IPS-20b (cell line): ENCODE measurements at regions not wholly inside any gene's neighbourhood (a gene's known extent, or its start where the extent isn't known, plus 50 kb on each side); places are given as distances from the start of the nearest gene placed in this dataset.

Source experiments
- H3K27ac ChIP-seq: one replicate; pipeline ENCODE4 v1.5.1; 2013; ENCODE audit warnings: low read length
- H3K27me3 ChIP-seq: 2 replicates; pipeline ENCODE4 v1.6.1; 2013; ENCODE audit warnings: mild to moderate bottlenecking, low read length, inconsistent platforms; ENCODE audit not compliant: insufficient read depth
- H3K36me3 ChIP-seq: 2 replicates; pipeline ENCODE4 v1.6.1; 2013; ENCODE audit warnings: low read depth, mild to moderate bottlenecking, inconsistent platforms, low read length, moderate library complexity; ENCODE audit not compliant: insufficient read depth
- H3K4me1 ChIP-seq: 2 replicates; pipeline ENCODE4 v1.6.1; 2013; ENCODE audit warnings: mild to moderate bottlenecking, control low read depth, inconsistent platforms, low read length, moderate library complexity; ENCODE audit not compliant: insufficient read depth
- H3K4me3 ChIP-seq: 2 replicates; pipeline ENCODE4 v1.5.1; 2013; ENCODE audit warnings: mild to moderate bottlenecking, low read length, inconsistent platforms
- H3K9ac ChIP-seq: 2 replicates; pipeline ENCODE4 v1.6.1; 2013; ENCODE audit warnings: low read depth, mild to moderate bottlenecking, inconsistent platforms, low read length, moderate library complexity
- H3K9me3 ChIP-seq: 2 replicates; pipeline ENCODE4 v1.6.1; 2013; ENCODE audit warnings: mild to moderate bottlenecking, low read depth, low read length, inconsistent platforms; ENCODE audit not compliant: insufficient read depth

DNA sequence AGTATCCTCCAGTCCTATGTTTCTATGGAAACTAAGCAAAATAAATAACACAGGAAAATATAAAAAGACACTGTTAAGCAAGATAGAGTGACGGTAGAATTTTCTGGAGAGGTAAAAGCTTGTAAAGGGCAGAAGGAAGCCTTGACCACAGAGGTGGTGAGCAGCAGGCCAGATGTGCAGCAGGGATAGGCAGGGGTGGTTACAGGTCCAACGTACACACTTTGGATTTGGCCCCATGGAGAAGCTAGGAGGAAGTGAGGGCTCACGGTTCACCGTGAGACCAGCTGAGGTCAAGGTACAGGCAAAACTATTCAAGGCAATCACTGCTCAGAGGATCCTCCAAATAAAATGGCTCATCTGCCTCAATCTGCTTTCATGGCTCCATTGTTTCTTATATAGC is 242.8 kb downstream of the B3GLCT start:
- 0 out of 2 replicates have a peak, but pooled peaks cover 3% of the 10 kb centered on the region for H3K4me1 ChIP-seq
- no peak overlapping the region for H3K9ac ChIP-seq
- no peak overlapping the region for H3K4me3 ChIP-seq
- H3K9me3 ChIP-seq = no peaks in the 10 kb centered on the region
- no peak overlapping the region for H3K27ac ChIP-seq
- no peaks in the 10 kb centered on the region for H3K36me3 ChIP-seq
- no peaks in the 10 kb centered on the region for H3K27me3 ChIP-seq

DNA sequence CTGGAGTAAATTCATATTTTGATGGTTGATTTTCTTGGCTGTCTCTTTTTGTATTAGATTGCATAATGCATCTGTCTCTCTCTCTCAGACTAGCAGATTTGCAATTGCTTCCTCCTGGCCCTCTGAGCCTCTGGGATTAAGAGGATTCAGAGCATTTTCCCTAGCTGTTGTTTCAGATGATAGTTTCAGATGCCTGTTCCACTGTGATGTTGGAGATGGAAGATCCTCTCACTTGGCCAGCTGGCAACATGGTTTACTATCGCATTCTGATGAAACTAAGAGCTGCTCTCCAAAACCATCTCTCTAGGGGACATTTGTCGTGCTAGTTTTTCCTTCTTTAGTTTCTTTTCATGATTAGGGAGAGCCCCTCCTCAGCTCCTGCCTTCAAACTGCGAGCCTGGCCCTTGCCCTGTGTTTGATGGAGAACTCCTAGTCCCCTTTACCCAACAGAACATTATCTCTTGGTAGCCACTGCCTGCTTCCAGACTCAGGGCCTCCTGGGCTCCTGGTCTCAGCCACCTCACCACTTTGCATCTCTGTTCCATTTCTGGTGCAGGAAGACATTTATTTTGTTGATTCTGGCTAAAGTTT is 244.6 kb downstream of the B3GLCT start:
- no peak overlapping the region for H3K9ac ChIP-seq

DNA sequence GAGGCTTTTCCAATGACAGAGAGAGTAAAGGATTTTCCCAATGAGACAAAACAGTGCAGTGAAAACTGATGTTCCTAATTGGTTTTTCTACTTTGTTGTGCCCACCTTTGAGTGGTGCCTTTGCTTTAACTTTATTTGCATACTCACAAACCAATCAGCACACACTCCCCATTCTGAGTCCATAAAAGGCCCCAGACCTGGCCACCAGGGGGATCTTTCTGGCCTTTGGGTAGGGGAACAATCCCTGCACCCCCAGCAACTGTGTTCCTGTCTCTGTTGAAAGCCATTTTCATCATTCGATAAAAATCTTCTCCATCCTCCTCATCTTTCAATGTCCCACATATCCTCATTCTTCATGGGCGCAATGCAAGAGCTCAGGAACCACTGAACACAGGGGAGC is 252.8 kb downstream of the B3GLCT start:
- H3K4me1 ChIP-seq = no peaks in the 10 kb centered on the region
- no peak overlapping the region for H3K27ac ChIP-seq
- H3K9ac ChIP-seq = no peak overlapping the region
- H3K36me3 ChIP-seq = no peaks in the 10 kb centered on the region
- H3K27me3 ChIP-seq = no peaks in the 10 kb centered on the region
- no peak overlapping the region for H3K4me3 ChIP-seq
- H3K9me3 ChIP-seq = no peaks in the 10 kb centered on the region

More for the DNA sequence above, 244.6 kb downstream of the B3GLCT start:
- H3K4me3 ChIP-seq = no peak overlapping the region
- no peaks in the 10 kb centered on the region for H3K9me3 ChIP-seq
- H3K27ac ChIP-seq = no peak overlapping the region
- H3K36me3 ChIP-seq = no peaks in the 10 kb centered on the region
- H3K27me3 ChIP-seq = no peaks in the 10 kb centered on the region
- H3K4me1 ChIP-seq = no peaks in the 10 kb centered on the region

DNA sequence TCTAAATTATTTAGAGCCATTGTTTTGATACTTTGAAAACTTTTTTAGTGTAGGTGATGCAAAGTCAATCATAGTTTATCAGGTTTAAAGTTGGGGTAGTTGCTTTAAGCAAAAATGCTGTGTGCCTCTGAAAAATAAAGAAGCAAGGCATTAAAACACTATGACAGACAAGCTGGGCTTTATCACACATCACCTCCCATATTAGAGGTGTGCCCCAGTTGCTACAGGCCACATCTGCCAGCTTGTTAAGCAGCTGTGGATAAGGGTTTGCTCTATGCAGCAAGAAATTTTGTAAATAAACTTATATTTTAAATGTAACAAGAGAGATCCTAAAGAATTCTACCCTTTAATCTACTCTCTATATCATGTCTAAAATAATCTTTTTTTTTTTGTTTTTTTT is 255.8 kb downstream of the B3GLCT start:
- Histone ChIP-seq H3K9me3 (no peaks in the 10 kb centered on the region), H3K27ac (no peak overlapping the region), H3K4me3 (no peak overlapping the region), H3K9ac (no peak overlapping the region), H3K4me1 (no peaks in the 10 kb centered on the region), H3K36me3 (no peaks in the 10 kb centered on the region), H3K27me3 (no peaks in the 10 kb centered on the region)

DNA sequence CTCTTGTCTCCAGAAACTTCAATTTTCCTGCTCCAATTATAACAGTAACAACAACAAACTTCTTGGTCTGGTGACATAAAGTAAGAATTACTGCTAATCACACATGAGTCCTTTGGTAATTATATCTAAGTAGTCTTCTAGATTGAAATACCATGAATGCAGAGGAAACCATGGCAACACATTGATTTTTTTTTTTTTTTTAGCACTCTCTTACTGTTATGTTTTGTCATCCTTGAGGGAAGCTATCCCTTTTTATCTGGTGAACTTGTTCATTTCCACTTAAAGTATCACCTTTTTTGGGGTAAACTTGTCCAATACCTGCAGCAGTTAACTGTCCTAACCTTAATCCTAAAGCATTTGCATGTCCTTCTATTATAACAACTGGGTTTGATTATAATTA is 256.3 kb downstream of the B3GLCT start:
- Histone ChIP-seq H3K9me3 (no peaks in the 10 kb centered on the region), H3K27ac (no peak overlapping the region), H3K4me1 (no peaks in the 10 kb centered on the region), H3K27me3 (no peaks in the 10 kb centered on the region), H3K9ac (no peak overlapping the region), H3K36me3 (no peaks in the 10 kb centered on the region), H3K4me3 (no peak overlapping the region)

DNA sequence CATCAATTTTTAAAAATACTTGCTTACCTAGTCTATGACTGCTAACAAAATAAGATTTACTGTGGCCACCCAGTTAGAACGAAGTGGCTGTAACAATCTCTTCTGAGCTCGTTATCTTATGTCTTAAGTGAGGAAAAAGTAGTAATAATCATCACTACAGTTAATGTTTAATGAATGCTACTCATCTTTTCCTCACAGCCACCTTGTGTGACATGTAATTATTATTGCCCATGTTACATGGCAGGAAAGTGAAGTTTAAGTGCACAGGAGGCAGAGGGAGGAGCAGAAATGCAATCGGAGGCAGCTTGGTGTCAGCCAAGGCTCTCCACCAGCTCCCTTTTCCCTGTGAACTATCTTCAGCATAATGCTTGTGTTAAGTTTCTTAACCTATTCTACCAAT is 260.3 kb downstream of the B3GLCT start:
- no peaks in the 10 kb centered on the region for H3K9me3 ChIP-seq

DNA sequence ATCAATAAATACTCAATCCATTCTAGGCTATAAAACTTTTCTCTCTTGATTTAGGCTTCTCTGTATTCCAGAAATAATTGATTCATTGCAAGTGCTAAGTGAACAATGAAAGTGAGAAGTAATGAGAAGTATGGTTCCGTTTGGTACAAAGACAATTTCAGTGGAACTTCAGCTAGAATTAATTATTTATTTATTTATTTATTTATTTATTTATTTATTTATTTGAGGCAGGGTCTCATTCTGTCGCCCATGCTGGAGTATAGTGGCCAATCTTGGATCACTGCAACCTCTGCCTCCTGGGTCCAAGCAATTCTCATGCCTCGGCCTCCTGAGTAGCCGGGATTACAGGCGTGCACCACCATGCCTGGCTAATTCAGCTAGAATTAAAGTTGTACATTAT is 262.1 kb downstream of the B3GLCT start:
- Histone ChIP-seq H3K4me3 (no peak overlapping the region), H3K9me3 (no peaks in the 10 kb centered on the region), H3K9ac (no peak overlapping the region), H3K27ac (no peak overlapping the region), H3K36me3 (no peaks in the 10 kb centered on the region), H3K27me3 (no peaks in the 10 kb centered on the region), H3K4me1 (peaks cover 3% of the 10 kb centered on the region; the same call in 1 of the 2 replicates)

More for the DNA sequence above, 260.3 kb downstream of the B3GLCT start:
- Histone ChIP-seq H3K27me3 (no peaks in the 10 kb centered on the region), H3K27ac (no peak overlapping the region), H3K4me1 (peaks cover 3% of the 10 kb centered on the region; the same call in 1 of the 2 replicates), H3K4me3 (no peak overlapping the region), H3K9ac (no peak overlapping the region), H3K36me3 (no peaks in the 10 kb centered on the region)

GRCh38 chr13:31462766-31463165 is 263.0 kb downstream of the B3GLCT start:
- Histone ChIP-seq H3K36me3 (no peaks in the 10 kb centered on the region), H3K9me3 (no peaks in the 10 kb centered on the region), H3K9ac (no peak overlapping the region), H3K27ac (no peak overlapping the region), H3K4me1 (peaks cover 5% of the 10 kb centered on the region; the same call in 1 of the 2 replicates), H3K27me3 (no peaks in the 10 kb centered on the region), H3K4me3 (no peak overlapping the region)

GRCh38 chr13:31468114-31468902 is 268.5 kb downstream of the B3GLCT start:
- Histone ChIP-seq H3K4me1 (peaks cover 5% of the 10 kb centered on the region; the same call in 1 of the 2 replicates), H3K9me3 (no peaks in the 10 kb centered on the region), H3K9ac (no peak overlapping the region), H3K4me3 (no peak overlapping the region), H3K27me3 (no peaks in the 10 kb centered on the region), H3K27ac (no peak overlapping the region), H3K36me3 (no peaks in the 10 kb centered on the region)

GRCh38 chr13:31469377-31469776 is 269.6 kb downstream of the B3GLCT start:
- no peak overlapping the region for H3K4me3 ChIP-seq
- no peaks in the 10 kb centered on the region for H3K36me3 ChIP-seq
- no peak overlapping the region for H3K9ac ChIP-seq
- H3K27me3 ChIP-seq = no peaks in the 10 kb centered on the region
- no peaks in the 10 kb centered on the region for H3K9me3 ChIP-seq
- H3K27ac ChIP-seq = no peak overlapping the region
- H3K4me1 ChIP-seq = peaks cover 5% of the 10 kb centered on the region; the same call in 1 of the 2 replicates

DNA sequence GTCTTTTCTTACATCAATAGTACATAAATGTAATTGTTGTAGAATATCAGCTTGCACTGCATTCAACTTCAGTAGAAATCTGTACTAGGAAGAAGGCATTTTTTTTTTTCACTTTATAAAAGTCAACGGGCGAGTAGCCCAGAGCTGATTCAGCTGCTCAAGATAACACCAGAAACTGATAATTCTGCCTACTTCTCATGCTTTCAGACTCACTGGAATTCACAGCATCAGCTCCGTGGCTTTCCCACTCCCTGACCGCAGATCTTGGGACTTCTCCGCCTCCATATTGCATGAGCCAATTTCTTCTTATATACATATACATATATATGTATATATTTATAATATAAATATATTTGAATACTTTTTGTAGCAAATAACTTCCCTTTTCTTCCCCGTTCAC is 263.1 kb upstream of the RXFP2 start:
- Histone ChIP-seq H3K36me3 (no peaks in the 10 kb centered on the region), H3K9me3 (no peaks in the 10 kb centered on the region), H3K27ac (no peak overlapping the region)

GRCh38 chr13:31476753-31477152 is 262.6 kb upstream of the RXFP2 start:
- H3K4me1 ChIP-seq = no peaks in the 10 kb centered on the region
- no peak overlapping the region for H3K9ac ChIP-seq
- H3K36me3 ChIP-seq = no peaks in the 10 kb centered on the region
- no peak overlapping the region for H3K27ac ChIP-seq
- H3K27me3 ChIP-seq = no peaks in the 10 kb centered on the region
- no peak overlapping the region for H3K4me3 ChIP-seq
- H3K9me3 ChIP-seq = no peaks in the 10 kb centered on the region

More for the DNA sequence above, 263.1 kb upstream of the RXFP2 start:
- Histone ChIP-seq H3K4me1 (no peaks in the 10 kb centered on the region), H3K9ac (no peak overlapping the region), H3K4me3 (no peak overlapping the region), H3K27me3 (no peaks in the 10 kb centered on the region)
